GM21423 (cell line): ENCODE measurements at regions not wholly inside any gene's neighbourhood (a gene's known extent, or its start where the extent isn't known, plus 50 kb on each side); places are given as distances from the start of the nearest gene placed in this dataset.
"Not testable (repeated sequence)": the region's sequence is repeated elsewhere in the genome, so short reads cannot be mapped to it uniquely, and the experiment has no call there.

Experiments
- ATAC-seq: cut with Tn5 transposase; IDR thresholded peaks from one replicate; pipeline ENCODE4 v1.9.1; 2021; ENCODE audit warnings: mild to moderate bottlenecking, moderate library complexity; ENCODE audit not compliant: unreplicated experiment

DNA sequence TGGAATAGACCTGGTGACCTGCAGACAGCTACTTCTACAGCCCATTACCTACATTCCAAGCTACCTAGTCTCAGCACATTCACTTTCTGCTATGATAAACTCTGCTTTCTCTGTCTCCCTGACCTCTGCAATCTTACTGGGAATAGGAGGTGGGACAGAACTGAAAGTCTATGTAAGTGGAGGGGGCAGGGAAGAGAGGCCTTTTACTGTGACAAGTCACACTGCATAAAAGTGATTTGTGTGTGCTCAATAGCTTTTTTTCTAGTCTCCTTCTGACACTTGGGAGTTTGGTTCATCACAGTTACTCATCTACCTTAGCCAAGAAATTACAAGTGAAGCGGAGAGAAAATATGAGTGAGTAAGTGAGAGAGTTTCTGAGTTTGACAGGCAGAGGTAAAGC is 322.4 kb downstream of the OLFM4 start:
- ATAC-seq: no peak

DNA sequence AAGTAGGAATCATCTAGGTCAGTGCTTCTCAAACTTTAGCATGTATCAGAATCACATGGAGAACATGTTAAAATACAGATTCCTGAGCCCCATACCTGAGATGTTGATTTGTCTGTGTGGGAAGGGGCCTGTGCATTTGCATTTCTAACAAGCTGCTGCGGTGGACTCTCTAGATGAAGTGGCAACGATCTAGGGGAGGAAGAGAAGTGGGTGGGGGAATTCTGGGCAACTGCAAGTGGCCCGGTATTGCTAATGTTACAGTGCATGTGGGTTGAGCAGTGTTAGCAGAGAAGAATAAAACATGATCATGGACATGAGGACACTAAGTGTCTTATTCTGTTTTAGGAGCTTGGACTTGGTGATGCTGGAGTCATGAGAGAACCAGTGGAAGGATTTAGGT is 329.0 kb downstream of the OLFM4 start:
- no peak for ATAC-seq

DNA sequence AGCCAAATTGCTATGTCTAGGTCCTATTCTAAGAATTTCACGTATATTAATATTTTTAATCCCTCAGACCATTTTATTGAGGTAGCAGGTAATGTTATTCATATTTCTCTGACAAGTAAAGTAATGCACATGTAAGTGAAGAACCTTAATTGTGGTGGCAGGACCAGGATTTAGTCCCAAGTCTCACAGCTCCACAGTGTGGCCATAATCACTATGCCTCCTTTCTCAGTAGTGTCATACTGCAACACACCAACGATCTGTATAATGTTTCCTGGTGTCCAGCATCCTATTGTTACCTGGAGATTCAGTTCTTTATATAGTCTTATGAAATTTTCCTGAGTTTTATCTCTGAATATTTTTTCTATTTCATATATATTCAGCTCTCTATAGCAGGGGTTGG is 340.3 kb downstream of the OLFM4 start:
- no peak for ATAC-seq

DNA sequence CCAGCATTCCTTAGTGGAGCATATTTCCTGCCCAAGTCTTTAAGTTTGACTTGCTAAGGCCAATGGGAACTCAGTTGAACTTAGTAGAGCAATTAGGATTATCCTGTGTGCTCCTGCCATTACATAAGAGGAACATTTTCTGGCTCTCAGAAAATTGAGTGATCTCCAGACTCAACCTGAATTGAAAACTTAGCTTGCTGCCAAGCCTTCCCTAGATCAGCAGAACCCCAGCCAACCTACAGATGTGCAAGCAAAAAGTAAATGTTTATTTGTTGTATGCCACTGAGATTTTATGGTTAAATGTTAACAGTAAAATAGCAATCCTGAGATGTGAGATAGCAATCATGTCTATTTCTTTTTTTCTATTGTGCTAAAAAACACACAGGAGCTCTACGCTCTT is 350.9 kb downstream of the OLFM4 start:
- ATAC-seq: no peak

DNA sequence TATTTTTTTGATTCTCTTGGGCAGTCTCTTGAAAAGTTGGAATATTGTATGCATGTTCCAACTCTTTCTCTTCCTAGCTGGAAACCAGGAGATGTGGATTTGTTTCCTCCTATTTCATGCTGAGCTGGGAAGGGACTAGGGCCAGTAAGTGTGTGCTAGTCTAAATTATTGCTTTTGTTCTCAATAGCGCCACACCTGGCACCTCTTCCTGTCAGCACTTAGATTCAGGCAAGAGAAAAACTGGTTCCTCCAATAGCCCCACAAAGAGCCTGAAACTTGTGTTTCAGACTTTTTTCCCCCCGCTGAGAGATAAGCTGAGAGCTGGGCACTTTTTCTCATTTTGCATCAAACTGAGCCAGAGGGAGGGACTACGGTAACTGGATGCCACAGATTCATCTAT is 353.4 kb downstream of the OLFM4 start:
- ATAC-seq: no peak

DNA sequence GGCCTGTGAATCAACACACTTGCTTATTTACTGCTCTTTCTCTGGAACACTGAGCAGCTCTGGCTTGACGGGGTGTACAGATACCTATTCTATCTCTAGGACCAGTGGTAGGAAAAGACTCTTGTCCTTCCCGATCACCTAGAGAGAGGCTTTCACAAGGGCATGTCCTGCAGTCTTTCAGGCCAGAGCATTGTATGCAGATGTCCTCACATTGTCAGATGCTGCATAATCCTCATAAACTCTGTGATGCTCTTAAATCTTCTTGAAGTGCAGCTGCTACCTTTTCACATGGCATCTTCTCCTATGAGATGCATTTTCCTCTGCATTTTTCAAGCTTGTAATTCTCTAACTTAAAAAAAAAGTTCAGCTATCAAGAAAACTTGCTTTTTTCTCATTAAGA is 369.4 kb downstream of the OLFM4 start:
- no peak for ATAC-seq

DNA sequence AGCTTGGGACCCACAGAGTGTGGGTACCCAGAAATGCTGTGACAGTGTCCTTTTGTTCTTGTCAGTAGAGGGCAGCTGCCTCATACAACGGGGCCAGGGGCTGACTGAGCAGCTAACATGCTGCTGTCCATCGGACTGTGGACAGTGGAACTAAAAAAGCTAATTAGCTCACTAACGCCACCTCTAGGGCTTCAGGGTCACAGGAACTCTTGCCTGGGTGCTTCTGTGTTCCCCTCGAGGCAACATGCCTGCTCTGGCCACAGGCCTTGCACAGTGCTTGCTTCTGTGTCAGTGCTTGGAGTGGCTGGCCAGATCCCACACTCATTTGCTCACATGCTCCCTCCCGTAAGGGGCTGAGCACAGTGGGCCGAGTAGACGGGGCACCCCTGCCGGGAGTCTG is 377.0 kb downstream of the OLFM4 start:
- no peak for ATAC-seq

DNA sequence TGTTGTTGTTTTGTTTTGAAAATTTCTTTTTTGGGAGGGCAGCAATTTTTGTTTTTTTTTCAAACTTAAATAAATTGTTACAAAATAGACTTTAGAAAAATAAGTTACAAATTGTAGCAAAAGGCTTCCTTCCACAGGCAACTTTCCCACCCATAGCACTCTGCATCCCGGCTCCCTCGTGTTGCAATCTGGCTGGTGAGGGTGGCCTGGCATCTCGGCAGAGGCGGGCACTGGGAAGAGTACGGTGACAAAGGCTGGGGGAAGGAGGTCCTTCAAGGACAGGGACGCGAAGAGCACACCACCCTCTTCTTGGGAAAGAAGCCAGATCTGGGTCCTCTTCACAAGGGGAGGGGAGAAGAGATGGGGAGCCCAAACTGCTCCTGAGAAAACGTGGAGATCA is 379.7 kb downstream of the OLFM4 start:
- ATAC-seq: no peak

DNA sequence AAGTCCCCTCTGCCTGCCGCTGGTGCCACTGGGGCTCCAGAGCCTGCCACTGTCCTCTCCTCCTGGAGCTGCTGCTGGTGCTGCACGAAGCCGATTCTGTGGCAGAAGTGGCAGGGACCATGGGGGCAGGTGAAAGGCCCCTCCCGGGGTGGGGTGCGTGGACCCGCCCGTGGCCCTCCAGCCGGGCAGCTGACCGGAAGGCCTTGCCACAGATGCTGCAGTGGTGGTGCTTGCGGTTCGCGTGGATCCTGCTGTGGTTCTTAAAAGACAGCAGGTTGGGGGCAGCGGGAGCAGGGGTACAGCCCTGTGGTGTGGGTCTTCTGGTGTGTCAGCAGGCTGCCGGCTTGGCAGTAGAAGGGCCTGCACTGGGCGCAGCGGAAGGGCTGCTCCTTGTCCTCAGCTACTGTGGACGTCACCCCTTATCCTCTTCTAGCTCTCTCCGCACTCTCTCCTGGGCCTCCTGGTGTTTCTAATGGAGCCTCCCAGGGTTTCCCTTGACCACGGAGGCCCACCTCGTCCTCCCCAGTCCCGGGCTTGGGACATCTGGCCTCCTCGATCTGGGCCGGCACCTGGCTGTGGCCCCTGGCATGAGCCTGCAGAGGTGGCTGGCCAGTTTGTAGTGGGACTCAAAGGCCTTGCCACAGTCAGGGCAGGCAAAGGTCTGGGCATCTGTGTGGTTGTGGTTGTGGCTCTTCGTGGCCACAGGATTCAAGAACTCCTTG is 380.4 kb downstream of the OLFM4 start:
- ATAC-seq: no peak

DNA sequence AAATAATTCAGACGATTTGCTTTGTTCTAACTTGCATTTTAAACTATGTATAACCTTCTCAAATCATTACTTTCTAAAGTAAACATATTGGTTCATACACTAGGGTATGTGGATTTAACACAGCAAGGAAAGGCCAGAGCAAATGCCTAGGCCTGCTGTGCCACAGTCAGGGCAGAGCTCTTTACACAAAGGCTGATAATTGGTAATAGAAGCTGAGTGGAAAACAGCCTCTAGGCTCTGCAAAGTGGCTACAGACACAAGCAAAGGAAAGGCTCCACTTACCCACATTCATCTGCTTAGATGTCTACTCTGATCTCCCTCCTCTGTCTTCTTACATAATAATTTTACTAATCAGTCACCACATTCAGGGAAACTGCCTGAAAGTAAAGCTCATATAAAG is 382.9 kb downstream of the OLFM4 start:
- ATAC-seq: no peak

DNA sequence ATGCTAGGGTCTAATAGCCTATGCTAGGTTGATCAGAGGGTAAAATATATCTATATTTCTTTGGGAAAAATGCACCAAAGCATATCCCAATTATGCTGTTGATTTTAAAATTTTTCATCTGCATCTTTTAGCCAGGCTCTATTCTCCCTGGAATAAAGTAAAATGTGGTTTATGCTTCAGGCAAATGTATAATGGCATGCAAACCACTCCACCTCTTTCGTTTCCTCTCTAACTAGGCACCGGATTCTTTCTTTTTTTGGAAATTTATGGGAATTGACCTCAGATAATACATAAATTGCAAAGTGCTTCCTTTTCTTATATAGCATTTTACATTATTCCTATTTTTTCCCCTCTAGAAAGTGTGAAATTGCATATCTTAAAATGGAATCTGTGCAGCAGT is 386.5 kb downstream of the OLFM4 start:
- ATAC-seq: no peak

DNA sequence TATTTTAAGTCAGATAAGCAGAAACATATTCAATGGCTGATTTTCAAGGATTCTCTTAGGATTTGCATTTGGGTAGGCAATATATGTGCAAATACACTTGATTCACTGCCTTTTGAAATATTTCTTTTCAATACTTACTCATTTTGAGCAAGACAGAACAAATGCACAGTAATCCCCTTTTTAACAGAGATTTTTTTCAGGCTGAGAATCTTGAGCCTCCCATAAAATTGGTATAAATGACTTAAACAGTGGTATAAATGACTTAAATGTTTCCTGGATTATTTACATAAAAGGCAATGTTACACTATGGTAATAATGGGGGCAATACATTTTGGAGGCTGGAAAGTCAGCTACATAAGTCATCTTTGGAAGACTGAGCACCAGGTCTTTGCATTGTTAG is 389.0 kb downstream of the OLFM4 start:
- ATAC-seq: no peak

DNA sequence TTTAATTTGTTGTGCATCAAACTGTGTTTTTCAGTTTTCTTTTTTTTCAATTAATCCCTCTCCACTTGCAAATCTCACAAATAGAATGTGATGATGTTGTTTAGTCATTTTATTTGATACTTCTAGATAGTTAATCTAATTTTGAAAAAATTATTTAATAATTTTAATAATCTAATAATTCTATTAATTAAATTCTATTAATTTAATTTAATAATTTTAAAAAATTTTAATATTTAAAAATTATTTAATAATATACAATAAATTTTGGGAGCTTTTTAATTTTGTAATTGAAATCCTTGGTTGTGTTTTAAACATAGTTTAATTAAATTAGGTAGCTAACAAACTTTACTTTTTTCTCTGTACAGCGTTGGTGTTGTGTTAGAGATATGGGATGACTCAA is 393.8 kb downstream of the OLFM4 start:
- ATAC-seq: no peak

DNA sequence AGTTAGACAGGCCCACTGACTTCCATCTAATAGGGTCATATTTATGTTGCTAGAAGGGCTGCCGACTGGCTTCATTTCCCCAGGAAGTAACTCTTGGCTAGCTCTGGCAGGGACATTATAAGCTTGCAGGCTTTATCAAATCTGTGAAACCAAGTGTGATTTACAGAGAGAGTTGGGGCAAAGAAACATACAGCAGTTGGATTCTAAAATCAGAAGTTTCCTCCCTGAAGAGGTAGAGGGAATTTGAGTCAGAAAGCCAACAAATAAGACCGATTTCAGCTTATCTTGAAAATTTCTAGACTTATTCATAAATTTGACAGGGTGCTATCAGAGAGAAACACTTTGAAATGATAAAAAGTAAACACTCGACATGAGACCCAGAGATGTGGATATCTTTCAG is 407.8 kb downstream of the OLFM4 start:
- no peak for ATAC-seq

DNA sequence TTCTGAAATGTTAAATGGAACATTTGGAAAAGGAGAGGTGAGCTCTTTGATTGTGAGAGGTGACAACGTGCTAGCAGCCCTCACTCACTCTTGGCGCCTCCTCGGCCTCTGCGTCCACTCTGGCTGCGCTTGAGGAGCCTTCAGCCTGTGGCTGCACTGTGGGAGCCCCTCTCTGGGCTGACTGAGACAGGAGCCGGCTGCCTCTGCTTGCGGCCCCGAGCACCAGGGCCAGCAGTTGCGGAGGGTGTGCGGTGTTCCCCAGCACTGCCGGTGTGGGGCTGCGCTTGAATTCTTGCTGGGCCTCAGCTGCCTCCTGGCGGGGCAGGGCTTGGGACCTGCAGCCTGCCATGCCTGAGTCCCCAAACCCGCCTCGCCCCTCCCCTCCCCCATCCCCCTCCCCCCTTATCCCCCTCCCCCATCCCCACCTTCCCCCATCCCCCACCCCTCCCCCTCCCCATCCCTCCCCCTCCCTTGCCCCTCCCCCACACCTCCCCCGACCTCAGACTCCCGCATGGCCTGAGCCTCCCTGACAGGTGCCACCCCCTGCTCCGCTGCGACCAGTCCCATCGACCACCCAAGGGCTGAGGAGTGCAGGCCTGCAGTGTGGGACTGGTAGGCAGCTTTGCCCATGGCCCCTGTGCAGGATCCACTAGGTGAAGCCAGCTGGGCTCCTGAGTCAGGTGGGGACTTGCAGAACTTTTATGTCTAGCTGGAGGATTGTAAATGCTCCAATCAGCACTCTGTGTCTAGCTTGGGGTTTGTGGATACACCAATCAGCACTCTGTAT is 411.0 kb downstream of the OLFM4 start:
- no peak for ATAC-seq

DNA sequence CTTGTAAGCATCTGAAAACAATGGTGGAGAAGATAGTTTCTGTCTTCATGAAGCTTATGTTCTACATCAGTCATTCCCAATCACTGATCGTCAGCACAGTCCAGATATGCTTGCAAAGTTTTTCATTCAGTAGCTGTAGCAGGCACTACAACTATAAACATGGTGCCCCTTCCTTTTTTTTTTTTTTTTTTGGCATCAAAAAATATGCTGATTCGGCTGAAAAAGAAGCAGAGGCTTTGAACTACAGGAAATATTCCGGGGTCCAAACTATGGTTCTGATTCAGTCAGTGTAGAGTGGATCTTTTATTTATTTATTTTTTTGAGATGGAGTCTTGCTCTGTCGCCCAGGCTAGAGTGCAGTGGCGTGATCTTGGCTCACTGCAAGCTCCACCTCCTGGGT is 414.4 kb downstream of the OLFM4 start:
- no peak for ATAC-seq

DNA sequence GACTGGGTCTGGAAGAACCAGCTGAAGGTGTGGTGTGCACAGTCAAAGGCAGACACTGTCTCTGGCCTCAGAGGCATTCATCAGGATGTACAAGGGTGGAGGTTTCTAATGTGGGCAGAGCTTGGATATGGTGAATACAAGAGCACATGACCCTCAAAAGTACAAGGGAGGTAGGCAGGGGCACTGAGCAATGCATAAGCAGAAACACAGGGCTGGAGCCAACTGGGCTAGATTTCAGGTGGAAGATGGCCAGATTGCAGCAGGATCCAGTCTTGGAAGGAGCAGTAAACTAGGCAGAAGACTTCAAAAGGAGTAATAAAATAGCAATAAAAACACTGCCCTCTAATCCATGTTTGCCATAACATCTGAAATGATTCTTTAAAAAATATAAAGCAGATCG is 417.1 kb downstream of the OLFM4 start:
- no peak for ATAC-seq

DNA sequence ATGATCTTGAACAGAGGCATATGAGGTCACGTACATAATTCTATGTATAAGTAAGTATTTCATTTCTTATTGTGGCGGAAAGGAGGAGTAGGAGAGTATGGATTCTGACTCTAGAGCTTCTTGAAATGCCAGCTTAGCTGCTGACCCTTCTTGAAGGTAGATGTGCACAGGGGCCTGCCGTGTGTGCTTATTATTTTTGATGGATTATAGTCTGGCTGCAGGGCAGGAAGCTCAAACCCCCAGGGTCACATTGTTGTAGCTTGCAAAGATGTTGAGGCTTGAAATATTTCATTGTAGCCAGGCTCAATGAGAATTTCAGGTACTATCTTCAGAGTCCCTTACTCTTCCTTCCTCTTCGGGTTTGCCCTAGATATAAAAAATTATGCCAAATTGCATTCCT is 418.8 kb downstream of the OLFM4 start:
- ATAC-seq: no peak

DNA sequence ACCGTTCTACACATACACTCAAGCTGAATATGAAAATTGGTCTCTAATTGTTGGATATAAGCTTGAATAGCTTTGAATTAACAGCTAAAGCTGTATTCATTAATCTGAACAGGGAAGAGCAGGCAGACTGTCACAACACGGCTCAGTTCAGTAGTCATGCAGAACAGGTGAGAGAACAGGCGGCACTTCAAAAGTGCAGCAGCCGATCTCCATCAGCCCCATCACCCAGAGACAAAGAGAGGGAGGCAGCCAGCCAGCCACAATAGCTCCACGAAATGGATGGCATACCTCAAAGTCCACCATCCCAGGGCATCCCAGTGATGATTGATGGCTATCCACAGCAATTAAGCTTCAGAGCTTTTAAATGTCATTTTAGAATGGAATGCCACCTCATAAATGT is 419.2 kb downstream of the OLFM4 start:
- ATAC-seq: no peak

DNA sequence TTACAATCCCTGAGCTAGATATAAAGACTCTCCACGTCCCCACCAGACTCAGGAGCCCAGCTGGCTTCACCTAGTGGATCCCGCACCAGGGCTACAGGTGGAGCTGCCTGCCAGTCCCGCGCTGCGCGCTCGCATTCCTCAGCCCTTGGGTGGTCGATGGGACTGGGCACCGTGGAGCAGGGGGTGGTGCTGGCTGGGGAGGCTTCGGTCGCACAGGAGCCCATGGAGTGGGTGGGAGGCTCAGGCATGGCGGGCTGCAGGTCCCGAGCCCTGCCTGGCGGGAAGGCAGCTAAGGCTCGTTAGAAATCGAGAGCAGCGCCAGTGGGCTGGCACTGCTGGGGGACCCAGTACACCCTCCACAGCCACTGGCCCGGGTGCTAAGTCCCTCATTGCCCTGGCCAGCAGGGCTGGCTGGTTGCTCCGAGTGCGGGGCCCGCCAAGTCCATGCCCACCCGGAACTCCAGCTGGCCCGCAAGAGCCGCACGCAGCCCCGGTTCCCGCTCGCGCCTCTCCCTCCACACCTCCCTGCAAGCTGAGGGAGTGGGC is 423.7 kb downstream of the OLFM4 start:
- not testable (repeated sequence) for ATAC-seq

DNA sequence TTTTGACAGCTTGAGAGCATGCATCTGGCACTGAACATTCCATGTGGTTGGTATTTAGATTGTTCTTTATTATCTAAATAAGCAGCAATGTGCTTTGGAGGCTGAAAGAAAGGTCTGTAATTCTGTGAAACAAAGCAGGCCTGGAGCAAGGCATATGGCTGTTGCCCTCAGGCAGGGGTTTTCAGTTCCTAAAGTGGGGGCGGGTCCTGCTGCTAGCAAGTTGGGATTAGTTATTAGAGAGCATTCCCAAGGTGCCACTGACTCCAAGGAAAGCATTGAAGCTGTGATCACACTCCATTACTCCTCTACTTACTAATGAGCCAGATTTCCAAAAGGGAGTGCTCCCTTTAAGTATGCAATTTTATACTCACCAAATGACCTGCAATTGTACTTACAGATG is 432.2 kb downstream of the OLFM4 start:
- ATAC-seq: no peak

DNA sequence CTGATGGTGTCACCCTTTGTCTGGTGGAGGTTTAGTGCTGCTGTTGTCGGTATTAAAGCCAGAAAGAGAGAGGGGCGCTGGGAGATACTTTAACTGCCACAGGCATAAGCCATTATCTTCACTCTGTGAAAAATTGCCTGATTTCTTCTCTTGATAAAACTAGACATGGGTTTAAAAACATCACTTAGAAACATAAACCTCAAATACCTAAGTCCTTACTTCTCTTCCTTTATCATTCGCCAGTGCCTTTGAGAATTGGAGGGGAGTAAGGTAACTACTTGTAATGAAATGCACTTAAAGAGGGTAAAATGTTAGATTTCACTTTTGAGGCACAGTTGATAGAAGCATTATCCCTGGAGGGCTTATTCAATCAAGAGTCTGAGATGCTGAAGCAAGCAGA is 434.5 kb downstream of the OLFM4 start:
- ATAC-seq: no peak
